ENCODE measurements at regions not wholly inside any gene's neighbourhood (a gene's known extent, or its start where the extent isn't known, plus 50 kb on each side); places are given as distances from the start of the nearest gene placed in this dataset.

DNA sequence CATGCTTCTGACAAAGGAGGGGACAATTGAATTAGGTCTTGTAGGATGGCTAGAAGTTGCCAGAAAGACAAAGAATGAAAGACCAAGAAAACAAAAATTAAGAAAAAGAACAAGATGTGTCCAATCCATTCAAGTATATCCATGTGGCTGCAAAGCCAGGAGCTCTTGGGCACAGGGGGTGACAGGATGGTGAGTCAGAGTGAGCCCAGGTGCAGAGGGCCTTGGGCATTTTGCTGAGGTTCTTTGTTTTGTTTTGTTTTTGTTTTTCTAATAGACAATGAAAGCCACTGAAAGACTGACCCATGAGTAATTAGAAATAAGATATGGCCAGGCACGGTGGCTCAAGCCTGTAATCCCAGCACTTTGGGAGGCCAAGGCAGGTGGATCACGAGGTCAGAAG, 104.6 kb upstream of the KLHL29 start:
- TF ChIP-seq, protein P1, sequence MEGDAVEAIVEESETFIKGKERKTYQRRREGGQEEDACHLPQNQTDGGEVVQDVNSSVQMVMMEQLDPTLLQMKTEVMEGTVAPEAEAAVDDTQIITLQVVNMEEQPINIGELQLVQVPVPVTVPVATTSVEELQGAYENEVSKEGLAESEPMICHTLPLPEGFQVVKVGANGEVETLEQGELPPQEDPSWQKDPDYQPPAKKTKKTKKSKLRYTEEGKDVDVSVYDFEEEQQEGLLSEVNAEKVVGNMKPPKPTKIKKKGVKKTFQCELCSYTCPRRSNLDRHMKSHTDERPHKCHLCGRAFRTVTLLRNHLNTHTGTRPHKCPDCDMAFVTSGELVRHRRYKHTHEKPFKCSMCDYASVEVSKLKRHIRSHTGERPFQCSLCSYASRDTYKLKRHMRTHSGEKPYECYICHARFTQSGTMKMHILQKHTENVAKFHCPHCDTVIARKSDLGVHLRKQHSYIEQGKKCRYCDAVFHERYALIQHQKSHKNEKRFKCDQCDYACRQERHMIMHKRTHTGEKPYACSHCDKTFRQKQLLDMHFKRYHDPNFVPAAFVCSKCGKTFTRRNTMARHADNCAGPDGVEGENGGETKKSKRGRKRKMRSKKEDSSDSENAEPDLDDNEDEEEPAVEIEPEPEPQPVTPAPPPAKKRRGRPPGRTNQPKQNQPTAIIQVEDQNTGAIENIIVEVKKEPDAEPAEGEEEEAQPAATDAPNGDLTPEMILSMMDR (IDR thresholded peaks at IDR 0.05; ENCODE audit: low read depth, low read length) = no peak
- no peak for TF ChIP-seq EZH2phosphoT487 (IDR thresholded peaks at IDR 0.05; ENCODE audit: low read depth)
